ENCODE measurements at regions not wholly inside any gene's neighbourhood (a gene's known extent, or its start where the extent isn't known, plus 50 kb on each side); places are given as distances from the start of the nearest gene placed in this dataset.

- H3K4me3 Mint-ChIP-seq: no peak overlapping the region
- CTCF ChIA-PET: no interaction called here
- no peak for DNase-seq
- peaks cover 3% of the 10 kb centered on the region for H3K9me3 Mint-ChIP-seq
- intact Hi-C loops (cut with micrococcal nuclease): no loop called here
- ATAC-seq: no peak
- no peak overlapping the region for H3K27ac Mint-ChIP-seq
- TF ChIP-seq CTCF (IDR thresholded peaks at IDR 0.05): no peak
- POLR2A ChIA-PET: no interaction called here
- H3K4me1 Mint-ChIP-seq (ENCODE audit: low read depth): no peaks in the 10 kb centered on the region
- no peaks in the 10 kb centered on the region for H3K27me3 Mint-ChIP-seq
- H3K36me3 Mint-ChIP-seq (ENCODE audit: low read depth): no peaks in the 10 kb centered on the region
These were observed 583.9 kb upstream of the TBX3 start for GRCh38 chr12:115267891-115268290.

- POLR2A ChIA-PET: no interaction called here
- no peak overlapping the region for H3K27ac Mint-ChIP-seq
These were observed 583.5 kb upstream of the TBX3 start for GRCh38 chr12:115267464-115267863.

GRCh38 chr12:115264605-115265004, 580.6 kb upstream of the TBX3 start:
- ChIA-PET CTCF (no interaction called here), POLR2A (no interaction called here)
- DNase-seq (no peak), ATAC-seq (no peak)
- Mint-ChIP-seq H3K9me3 (peaks cover 3% of the 10 kb centered on the region), H3K4me3 (no peak overlapping the region), H3K36me3 (ENCODE audit: low read depth) (no peaks in the 10 kb centered on the region), H3K27me3 (no peaks in the 10 kb centered on the region), H3K27ac (no peak overlapping the region), H3K4me1 (ENCODE audit: low read depth) (no peaks in the 10 kb centered on the region)
- intact Hi-C loops (cut with micrococcal nuclease): no loop called here
- no peak for TF ChIP-seq CTCF (IDR thresholded peaks at IDR 0.05)

More at GRCh38 chr12:115267464-115267863, 583.5 kb upstream of the TBX3 start:
- Mint-ChIP-seq H3K27me3 (no peaks in the 10 kb centered on the region), H3K4me3 (no peak overlapping the region), H3K4me1 (ENCODE audit: low read depth) (no peaks in the 10 kb centered on the region), H3K9me3 (peaks cover 3% of the 10 kb centered on the region), H3K36me3 (ENCODE audit: low read depth) (no peaks in the 10 kb centered on the region)
- intact Hi-C loops (cut with micrococcal nuclease): no loop called here
- ATAC-seq (no peak), DNase-seq (no peak)
- CTCF ChIA-PET: no interaction called here
- no peak for TF ChIP-seq CTCF (IDR thresholded peaks at IDR 0.05)

GRCh38 chr12:115261691-115262398, 577.9 kb upstream of the TBX3 start:
- CTCF ChIA-PET: interaction anchor here (0.8 kb wide), 1 partner anchor 12 kb away, joined by 3 read pairs; no protein-coding TSS in a partner anchor
- intact Hi-C loops (cut with micrococcal nuclease): no loop called here
- TF ChIP-seq CTCF (IDR thresholded peaks at IDR 0.05): no peak

GRCh38 chr12:115260762-115261675, 577.0 kb upstream of the TBX3 start:
- intact Hi-C loops (cut with micrococcal nuclease): no loop called here
- CTCF ChIA-PET: interaction anchor here (0.8 kb wide), 1 partner anchor 11 kb away, joined by 3 read pairs; no protein-coding TSS in a partner anchor
- Mint-ChIP-seq H3K9me3 (no peaks in the 10 kb centered on the region), H3K4me1 (ENCODE audit: low read depth) (no peaks in the 10 kb centered on the region), H3K27ac (no peak overlapping the region), H3K4me3 (no peak overlapping the region), H3K27me3 (no peaks in the 10 kb centered on the region), H3K36me3 (ENCODE audit: low read depth) (no peaks in the 10 kb centered on the region)
- POLR2A ChIA-PET: no interaction called here
- DNase-seq: no peak
- no peak for TF ChIP-seq CTCF (IDR thresholded peaks at IDR 0.05)
- ATAC-seq: no peak

More at GRCh38 chr12:115261691-115262398, 577.9 kb upstream of the TBX3 start:
- Mint-ChIP-seq H3K27me3 (no peaks in the 10 kb centered on the region), H3K4me1 (ENCODE audit: low read depth) (no peaks in the 10 kb centered on the region), H3K4me3 (no peak overlapping the region), H3K9me3 (no peaks in the 10 kb centered on the region), H3K36me3 (ENCODE audit: low read depth) (no peaks in the 10 kb centered on the region), H3K27ac (no peak overlapping the region)
- ATAC-seq (no peak), DNase-seq (no peak)
- POLR2A ChIA-PET: no interaction called here

All from activated CD8-positive, alpha-beta T cell treated with anti-CD3 and anti-CD28 coated beads for 36 hours (primary cell).